H1 (cell line): ENCODE measurements at regions not wholly inside any gene's neighbourhood (a gene's known extent, or its start where the extent isn't known, plus 50 kb on each side); places are given as distances from the start of the nearest gene placed in this dataset.

Source experiments
- BCL11A ChIP-seq, 2 experiments: IDR thresholded peaks; one replicate each; pipeline ENCODE4 v1.6.1; 2011; ENCODE audit warnings: low read depth in 2 of 2, low read length in 2 of 2, mild to moderate bottlenecking in 2 of 2
- EP300 ChIP-seq, 2 experiments: IDR thresholded peaks; 1 replicate in 1 of 2; 2 replicates in 1 of 2; pipeline ENCODE4 v1.6.1; 2011 to 2012; ENCODE audit warnings: low read depth in 2 of 2, low read length in 2 of 2, mild to moderate bottlenecking in 2 of 2, borderline replicate concordance in 1 of 2, inconsistent platforms in 1 of 2, moderate library complexity in 1 of 2
- TF ChIP-seq, protein P1 (sequence below): fragments of 300-600 bp; sonication (generic); IDR thresholded peaks from 2 replicates; pipeline ENCODE4 v1.7.1; 2012; ENCODE audit warnings: low read length, moderate library complexity, mild to moderate bottlenecking, inconsistent platforms; ENCODE audit not compliant: insufficient replicate concordance

DNA sequence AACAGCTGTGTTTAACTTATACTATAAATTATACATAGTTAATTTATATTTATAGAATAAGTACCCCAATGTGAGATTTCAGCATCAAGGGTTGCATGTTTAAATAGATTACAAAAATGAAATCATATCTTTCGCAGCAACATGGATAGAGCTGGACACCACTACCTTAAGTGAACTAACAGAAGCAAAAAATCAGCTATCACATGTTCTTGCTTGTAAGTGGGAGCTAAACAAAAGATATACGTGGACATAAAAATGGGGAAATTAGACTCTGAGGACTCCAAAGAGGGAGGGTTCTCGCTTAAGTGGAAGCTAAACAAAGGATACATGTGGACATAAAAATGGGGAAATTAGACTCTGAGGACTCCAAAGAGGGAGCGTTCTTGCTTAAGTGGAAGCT is 626.5 kb upstream of the DPPA4 start (continued):
- TF ChIP-seq, protein P1, sequence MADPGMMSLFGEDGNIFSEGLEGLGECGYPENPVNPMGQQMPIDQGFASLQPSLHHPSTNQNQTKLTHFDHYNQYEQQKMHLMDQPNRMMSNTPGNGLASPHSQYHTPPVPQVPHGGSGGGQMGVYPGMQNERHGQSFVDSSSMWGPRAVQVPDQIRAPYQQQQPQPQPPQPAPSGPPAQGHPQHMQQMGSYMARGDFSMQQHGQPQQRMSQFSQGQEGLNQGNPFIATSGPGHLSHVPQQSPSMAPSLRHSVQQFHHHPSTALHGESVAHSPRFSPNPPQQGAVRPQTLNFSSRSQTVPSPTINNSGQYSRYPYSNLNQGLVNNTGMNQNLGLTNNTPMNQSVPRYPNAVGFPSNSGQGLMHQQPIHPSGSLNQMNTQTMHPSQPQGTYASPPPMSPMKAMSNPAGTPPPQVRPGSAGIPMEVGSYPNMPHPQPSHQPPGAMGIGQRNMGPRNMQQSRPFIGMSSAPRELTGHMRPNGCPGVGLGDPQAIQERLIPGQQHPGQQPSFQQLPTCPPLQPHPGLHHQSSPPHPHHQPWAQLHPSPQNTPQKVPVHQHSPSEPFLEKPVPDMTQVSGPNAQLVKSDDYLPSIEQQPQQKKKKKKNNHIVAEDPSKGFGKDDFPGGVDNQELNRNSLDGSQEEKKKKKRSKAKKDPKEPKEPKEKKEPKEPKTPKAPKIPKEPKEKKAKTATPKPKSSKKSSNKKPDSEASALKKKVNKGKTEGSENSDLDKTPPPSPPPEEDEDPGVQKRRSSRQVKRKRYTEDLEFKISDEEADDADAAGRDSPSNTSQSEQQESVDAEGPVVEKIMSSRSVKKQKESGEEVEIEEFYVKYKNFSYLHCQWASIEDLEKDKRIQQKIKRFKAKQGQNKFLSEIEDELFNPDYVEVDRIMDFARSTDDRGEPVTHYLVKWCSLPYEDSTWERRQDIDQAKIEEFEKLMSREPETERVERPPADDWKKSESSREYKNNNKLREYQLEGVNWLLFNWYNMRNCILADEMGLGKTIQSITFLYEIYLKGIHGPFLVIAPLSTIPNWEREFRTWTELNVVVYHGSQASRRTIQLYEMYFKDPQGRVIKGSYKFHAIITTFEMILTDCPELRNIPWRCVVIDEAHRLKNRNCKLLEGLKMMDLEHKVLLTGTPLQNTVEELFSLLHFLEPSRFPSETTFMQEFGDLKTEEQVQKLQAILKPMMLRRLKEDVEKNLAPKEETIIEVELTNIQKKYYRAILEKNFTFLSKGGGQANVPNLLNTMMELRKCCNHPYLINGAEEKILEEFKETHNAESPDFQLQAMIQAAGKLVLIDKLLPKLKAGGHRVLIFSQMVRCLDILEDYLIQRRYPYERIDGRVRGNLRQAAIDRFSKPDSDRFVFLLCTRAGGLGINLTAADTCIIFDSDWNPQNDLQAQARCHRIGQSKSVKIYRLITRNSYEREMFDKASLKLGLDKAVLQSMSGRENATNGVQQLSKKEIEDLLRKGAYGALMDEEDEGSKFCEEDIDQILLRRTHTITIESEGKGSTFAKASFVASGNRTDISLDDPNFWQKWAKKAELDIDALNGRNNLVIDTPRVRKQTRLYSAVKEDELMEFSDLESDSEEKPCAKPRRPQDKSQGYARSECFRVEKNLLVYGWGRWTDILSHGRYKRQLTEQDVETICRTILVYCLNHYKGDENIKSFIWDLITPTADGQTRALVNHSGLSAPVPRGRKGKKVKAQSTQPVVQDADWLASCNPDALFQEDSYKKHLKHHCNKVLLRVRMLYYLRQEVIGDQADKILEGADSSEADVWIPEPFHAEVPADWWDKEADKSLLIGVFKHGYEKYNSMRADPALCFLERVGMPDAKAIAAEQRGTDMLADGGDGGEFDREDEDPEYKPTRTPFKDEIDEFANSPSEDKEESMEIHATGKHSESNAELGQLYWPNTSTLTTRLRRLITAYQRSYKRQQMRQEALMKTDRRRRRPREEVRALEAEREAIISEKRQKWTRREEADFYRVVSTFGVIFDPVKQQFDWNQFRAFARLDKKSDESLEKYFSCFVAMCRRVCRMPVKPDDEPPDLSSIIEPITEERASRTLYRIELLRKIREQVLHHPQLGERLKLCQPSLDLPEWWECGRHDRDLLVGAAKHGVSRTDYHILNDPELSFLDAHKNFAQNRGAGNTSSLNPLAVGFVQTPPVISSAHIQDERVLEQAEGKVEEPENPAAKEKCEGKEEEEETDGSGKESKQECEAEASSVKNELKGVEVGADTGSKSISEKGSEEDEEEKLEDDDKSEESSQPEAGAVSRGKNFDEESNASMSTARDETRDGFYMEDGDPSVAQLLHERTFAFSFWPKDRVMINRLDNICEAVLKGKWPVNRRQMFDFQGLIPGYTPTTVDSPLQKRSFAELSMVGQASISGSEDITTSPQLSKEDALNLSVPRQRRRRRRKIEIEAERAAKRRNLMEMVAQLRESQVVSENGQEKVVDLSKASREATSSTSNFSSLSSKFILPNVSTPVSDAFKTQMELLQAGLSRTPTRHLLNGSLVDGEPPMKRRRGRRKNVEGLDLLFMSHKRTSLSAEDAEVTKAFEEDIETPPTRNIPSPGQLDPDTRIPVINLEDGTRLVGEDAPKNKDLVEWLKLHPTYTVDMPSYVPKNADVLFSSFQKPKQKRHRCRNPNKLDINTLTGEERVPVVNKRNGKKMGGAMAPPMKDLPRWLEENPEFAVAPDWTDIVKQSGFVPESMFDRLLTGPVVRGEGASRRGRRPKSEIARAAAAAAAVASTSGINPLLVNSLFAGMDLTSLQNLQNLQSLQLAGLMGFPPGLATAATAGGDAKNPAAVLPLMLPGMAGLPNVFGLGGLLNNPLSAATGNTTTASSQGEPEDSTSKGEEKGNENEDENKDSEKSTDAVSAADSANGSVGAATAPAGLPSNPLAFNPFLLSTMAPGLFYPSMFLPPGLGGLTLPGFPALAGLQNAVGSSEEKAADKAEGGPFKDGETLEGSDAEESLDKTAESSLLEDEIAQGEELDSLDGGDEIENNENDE: no peak
- TF ChIP-seq EP300 (IDR thresholded peaks at IDR 0.05; ENCODE audit: borderline replicate concordance in 1 of 2, low read depth in 2 of 2, low read length in 2 of 2) (no peak), BCL11A (IDR thresholded peaks at IDR 0.05; ENCODE audit: low read depth in 2 of 2, low read length in 2 of 2) (no peak)
